Stomach (tissue), 4 donors: ENCODE measurements at regions not wholly inside any gene's neighbourhood (a gene's known extent, or its start where the extent isn't known, plus 50 kb on each side); places are given as distances from the start of the nearest gene placed in this dataset.

ENCODE experiments used
- CTCF ChIP-seq, 7 experiments: fragments of 450-650 bp in 4 of 7; fragments of 200-600 bp in 3 of 7; sonication (generic) in 3 of 7; IDR thresholded peaks; one replicate each; pipeline ENCODE4 v1.5.1; 2016 to 2019; ENCODE audit warnings: antibody characterized with exemption in 7 of 7, control low read depth in 2 of 7, mild to moderate bottlenecking in 1 of 7
- EP300 ChIP-seq: sonication (generic); formaldehyde crosslinking; IDR thresholded peaks from one replicate; pipeline ENCODE4 v1.6.1; 2017; ENCODE audit warnings: antibody characterized with exemption
- POLR2A ChIP-seq, 4 donors: fragments of 450-650 bp; IDR thresholded peaks; one replicate each; pipeline ENCODE4 v1.6.1; 2016; ENCODE audit warnings: antibody characterized with exemption in 4 of 4, control low read depth in 2 of 4, mild to moderate bottlenecking in 1 of 4, moderate library complexity in 1 of 4

GRCh38 chr18:68397241-68398035 is 317.5 kb downstream of the TMX3 start:
- TF ChIP-seq POLR2A (IDR thresholded peaks at IDR 0.05): no peak
- TF ChIP-seq CTCF (IDR thresholded peaks at IDR 0.05): no peak
- no peak for TF ChIP-seq EP300
